GM21360 (cell line): ENCODE measurements at regions not wholly inside any gene's neighbourhood (a gene's known extent, or its start where the extent isn't known, plus 50 kb on each side); places are given as distances from the start of the nearest gene placed in this dataset.

Experiments
- ATAC-seq: cut with Tn5 transposase; IDR thresholded peaks from one replicate; pipeline ENCODE4 v1.9.1; 2021; ENCODE audit warnings: mild to moderate bottlenecking, moderate library complexity; ENCODE audit not compliant: unreplicated experiment

DNA sequence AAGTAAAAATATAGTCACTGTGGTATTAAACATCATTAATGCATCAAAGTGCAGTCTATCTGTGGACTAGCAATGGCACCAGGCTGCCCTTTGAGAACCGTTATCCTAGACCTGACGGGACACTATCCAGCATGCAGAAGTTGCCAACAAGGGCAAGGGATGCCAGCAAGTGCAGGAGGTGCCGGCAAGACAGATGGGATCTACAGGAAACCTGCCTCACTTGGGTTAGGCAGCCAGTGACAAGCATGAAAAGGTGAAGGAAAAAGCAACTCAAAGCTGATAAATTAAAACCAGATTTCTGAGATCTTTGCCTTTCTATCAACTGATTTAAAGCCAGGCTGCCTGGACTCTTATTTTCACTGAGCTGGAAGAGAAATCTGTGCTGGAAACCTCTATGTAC is 315.2 kb upstream of the PDE4D start:
- ATAC-seq: no peak

DNA sequence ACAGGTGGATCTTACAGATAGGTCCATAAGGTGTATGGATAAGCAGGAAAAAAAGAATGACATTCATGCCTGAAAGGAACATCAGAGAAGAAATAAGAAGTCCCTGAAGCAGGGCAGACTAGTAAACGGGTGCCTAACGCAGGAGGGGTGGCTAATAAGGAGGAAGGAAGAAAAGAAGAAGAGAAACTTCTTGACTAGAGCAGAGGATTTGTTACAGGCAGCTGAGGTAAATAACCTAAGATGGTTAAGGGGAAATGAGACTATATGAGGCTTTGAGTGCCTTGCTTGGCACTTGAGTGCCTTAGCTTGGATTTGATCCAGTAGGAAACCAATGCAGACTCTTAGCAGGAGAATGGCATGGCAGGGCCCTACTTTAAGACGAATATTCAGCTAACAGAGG is 313.5 kb upstream of the PDE4D start:
- peak; percentile 97 for ATAC-seq

DNA sequence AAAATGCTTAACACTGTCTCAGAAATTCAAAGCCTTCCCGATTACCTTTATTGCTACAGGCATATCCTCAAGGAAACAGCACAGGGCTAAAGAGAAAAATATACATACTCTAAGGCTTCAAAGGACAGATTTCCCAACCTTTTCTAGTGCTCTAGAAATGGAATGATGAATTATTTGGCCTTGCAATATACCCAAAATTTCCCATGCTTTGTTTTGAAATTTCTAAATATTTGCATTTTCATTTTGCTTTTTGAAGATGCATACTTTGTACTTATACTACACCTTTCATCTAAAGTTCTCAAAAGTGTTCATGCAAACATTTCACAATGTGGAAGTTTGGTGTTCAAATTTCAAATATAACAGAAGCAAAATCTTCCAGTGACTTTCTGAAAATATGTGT is 312.7 kb upstream of the PDE4D start:
- no peak for ATAC-seq

DNA sequence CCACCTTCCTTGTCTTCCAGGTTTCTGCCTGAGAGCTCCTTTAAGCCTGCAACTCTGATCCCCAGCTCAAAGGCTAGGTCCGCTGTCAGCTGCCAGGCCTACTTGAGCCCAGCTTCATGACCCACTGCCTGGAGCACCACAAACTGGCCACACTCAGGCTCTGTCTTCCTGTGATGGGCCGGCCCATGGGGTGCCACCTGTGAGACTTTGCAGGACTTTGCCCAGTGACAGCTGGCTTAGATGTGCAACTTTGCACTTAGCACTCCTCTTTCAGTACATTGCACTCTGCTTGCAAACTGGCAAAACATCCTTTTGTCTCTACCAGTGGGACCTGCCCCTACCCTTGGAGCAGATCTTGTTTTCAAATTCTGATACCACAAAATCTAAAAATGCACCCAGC is 311.5 kb upstream of the PDE4D start:
- ATAC-seq: no peak

DNA sequence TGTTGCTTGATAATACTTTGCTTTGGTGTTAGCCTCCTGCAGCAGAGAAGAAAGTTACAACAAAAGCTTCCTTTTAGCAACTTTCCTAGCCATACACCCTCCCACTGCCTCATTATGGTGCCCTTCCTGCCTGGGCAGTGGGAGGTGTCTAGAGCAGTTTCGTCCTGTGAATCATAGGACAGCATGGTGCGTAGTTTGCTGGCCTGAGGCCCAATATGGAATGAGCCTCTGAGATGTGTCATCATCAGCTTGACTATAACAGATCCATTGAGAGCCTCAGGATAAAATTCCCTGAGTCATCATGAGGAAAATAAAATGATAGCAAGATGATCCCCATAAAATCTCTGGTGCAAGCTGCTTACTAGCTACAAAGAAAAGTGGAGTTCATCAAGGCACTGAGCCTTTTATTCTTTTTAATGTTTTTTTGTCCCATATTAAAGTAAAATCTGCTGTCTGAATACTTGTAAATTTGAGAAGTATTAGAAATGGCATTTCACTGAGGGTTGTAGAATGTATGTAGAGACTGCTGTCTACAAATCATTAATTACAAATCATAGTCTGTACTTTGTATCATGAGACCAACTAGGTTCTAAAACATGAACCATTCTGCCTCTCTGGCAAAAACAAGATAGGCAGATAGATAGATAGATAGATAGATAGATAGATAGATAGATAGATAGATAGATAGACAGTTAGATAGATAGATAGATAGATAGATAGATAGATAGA is 303.0 kb upstream of the PDE4D start:
- ATAC-seq: no peak

DNA sequence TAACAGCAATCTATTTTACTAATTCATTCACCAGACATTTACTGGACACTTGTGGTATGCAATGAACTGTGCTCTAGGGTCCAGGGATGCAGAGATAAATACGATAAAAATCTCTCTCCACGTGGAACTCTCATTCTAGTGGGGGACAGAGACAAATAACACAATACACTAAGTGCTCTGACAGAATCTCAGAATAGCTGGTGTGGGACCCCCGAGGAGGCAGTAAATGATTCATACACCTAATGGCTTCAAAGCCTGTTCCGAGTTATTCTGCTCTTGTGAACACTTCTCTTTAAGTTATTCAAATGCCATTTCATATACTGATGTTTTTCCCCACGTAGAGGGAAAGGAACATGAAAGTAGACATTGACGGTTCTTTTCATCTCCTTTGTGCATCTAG is 302.0 kb upstream of the PDE4D start:
- ATAC-seq: no peak

DNA sequence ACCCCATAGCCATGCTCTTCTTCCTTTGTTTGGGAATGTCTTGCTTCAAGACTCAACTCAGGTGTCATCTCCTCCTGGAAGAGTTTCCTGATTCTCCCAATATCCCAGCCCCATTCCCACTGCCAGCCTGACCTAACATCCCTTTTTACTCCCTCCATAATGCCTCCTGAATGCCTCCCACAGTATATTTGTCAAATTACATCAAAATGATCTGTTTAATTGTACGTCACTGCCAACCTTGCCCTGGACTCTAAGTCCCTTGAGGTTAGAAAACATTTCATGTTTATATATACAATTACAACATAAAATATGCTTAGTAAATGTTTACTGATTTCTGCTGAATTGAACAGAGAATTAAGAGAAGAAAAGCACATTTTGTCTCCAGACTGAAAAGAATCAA is 301.6 kb upstream of the PDE4D start:
- no peak for ATAC-seq

DNA sequence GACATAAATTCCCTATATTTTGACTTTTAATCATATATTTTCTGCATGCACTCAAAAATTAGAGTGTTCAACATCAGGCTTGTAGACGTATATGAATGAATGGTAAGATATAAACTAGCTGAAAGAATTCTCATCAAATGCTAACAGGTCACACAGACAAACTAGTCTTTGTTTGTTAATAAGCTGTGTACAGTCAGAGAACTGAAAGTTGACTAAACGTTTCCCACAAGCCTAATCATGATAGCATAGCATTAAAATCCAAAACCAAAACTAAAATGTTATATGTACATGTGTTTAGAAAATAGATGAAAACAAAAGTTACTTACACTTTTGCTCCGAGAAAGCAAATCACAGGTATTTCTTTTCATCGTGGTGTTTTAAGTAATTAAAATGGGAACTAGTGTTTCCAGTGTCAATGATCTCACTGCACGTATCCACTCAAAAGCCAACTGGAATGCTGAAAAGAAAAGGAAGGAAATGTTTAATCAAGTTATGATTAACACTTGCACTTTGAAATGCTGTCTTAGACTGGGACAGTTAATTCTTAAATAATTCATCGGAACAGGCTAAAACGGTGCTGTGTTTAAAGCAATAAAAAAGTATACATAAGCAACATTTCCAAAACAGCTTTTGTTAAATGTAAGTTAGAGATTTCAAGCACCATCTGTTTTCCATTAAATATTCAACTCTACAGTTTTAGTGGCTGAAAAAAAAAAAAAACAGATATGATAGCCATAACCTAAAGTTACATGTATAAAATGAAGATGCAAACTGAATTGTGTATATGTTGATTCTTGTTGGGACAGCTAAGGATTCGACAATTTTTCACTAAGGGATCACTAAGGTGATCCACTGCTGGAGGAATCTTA is 291.9 kb upstream of the PDE4D start:
- no peak for ATAC-seq

DNA sequence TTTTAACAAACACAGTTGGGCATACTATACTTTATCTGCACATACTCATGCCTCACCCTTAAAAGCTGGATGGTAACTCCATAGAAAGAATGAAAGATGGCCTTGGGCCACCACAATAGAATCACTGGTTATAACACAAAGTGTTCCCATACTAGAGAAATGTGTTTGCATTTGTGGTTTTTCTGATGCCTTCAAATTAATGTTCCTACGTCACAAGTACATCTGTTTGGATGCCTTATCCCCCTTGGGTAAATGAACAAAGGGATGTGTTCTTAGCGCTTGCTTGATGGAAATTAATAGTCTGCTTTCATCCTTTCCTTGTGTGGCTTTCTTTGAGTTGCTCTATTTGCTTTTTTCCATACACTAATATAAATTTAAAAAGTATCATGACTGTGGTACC is 291.1 kb upstream of the PDE4D start:
- ATAC-seq: no peak

DNA sequence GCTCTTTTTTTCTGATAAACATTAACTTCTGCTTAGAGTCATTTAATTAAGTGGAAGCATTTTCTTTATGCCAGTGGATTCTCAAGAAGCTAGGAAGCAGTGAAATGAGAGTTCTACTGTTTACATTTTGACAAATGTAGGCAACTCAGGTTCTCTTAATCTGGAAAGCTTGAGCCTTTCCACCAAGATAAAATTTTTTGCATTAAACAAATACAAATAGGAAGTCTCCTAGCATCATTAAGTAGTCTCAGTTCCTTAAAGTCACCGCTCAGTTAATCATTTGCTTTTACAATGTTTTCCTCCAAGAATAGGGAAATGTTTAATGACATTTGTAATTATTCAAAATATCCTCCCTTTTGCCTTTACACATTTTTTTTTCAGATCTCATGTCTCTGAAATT is 290.4 kb upstream of the PDE4D start:
- ATAC-seq: no peak

DNA sequence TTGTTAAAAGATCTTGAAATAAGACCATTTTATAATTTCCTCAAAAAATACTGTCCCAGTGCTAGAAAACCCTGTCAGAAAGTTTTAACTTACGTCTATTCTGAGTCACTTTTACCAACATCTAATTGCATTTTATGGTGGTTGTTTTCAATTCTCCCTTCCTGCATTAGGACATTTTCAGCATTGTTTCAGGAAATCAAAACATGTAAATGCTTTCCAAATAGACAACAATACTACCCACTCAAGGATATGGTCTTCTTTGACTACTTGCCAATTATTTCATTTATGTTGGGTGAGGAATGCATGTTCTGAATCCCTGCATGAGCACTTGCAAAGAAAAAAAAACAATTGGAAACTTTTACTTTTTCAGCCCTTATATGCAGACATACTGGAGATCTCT is 284.6 kb upstream of the PDE4D start:
- ATAC-seq: no peak

DNA sequence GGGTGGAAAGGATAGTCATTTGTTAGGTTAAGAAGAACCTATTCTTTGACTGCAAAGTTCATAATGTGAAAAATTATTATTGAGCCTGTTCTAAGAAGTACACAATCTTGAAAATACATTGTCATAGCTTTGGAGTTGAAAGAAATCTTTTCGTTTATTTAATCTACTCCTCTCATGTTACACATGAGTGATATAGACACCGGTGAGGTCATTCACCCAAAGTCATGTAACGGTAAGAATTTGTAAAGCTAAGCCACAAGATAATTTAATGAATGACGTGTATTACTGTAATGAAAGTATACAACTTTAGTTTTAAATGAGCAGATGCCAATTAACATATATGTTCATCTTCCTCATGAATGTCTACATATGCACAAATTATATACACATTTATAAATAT is 284.1 kb upstream of the PDE4D start:
- ATAC-seq: no peak

DNA sequence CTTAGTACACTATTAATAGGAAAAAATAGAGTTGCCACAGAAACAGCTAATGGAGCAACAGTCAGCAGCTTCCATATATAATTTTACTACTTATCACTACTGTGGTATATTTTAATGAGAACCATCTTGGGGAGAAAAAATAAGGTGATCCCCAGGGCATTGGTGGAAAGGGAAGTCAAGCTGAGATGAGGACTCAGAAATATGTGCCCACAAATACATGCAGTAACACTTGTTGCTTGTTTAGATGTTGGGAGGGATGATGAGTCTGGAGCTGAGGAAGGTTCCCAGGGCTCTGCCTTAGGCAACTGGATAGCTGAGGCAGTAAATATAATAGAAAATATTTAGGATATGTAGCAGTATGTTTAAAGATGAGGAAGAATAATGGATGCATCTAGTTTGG is 280.1 kb upstream of the PDE4D start:
- no peak for ATAC-seq

DNA sequence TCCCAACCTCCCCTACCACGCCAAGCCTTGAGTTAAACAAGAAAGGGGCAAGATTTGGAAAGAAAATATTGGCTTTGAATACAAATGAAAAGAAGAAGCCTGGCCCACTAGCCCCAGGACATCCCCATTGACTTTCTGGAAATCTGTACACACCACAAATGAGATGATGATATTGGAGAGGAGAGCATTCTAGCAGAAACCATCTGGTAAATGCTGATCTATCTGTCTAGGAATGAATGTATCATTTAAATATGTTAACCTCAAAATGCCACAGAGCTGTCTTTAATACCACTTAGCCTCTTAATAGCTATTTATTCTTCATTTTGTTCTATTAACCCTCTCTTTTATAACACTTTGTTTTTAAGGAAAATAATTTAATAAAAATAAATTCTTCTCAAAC is 270.2 kb upstream of the PDE4D start:
- no peak for ATAC-seq

DNA sequence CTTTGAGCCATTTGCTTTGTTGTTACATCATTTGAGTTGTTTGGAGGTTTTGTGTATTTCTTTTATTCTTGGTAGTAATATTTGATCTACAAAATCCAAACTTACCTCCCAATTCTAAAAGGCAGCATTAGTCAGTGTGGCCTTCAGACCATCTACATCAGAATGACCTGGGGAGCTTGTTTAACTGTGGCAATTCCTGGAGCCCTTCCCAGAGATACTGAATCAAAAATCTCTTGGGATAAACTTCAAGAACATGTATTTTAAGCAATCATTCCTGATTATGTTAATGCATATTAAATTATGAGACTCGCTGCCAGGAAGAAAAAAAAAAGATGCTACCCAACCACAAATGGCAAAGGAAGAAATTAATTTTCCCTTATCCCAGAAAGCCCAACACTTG is 268.9 kb upstream of the PDE4D start:
- no peak for ATAC-seq

DNA sequence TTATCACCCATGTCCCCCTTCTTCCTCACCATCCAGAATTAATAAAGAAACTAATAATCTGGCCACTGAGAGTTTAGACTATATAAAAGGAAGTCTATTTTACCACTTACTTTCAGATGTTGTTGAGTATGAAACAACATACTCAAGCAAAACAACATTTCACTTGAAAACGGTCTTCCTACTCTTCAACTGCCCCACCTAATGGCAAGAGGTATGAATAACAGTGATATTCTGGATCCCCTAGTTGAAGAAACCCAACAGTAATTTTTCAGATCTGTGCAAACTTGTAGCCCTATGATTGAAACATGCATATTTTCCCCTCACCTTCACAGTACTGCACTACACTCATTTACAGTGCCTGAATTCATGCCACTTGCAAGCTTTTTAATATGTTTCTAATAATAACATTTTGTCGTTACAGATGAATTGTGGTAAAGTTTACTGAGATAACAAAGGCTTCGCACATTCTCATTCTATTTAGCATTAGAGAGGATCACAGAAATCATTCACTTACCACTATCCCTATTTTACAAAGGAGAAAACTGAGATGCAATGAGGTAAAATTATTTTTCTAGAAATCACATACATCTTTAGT is 267.9 kb upstream of the PDE4D start:
- peak; percentile 77 for ATAC-seq

DNA sequence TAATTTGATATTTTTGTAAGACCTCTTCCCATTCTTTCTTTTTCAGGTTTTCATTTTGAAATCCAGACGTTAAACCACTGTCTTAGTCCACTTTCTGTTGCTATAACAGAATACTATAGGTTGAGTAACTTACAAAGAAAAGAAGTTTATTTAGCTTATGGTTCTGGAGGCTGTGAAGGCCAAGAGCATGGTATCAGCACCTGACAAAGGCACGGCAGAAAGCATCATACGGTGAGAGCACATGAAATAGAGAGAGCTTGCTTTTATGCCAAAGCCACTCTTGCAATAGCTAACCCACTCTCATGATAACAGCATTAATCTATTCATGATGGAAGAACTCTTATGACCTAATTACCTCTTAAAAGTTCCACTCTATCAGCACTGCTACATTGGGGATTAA is 255.6 kb upstream of the PDE4D start:
- ATAC-seq: no peak

DNA sequence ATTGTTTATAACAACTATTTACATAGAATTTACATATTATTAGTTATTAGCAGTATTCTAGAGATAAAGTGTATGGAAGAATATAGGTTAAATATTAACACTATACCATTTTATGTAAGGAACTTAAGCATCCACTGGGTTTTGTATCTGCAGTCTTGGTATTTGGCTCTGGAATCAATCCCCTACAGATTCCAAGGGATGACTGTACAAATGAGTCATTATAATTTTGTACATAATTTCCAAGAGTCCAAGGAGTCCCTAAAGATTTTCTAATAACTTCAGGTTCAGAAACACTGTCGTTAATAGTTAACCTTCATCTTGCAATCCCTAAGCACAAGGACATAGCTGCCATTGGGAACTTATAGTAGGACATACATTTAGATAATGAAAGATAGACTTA is 254.8 kb upstream of the PDE4D start:
- no peak for ATAC-seq

DNA sequence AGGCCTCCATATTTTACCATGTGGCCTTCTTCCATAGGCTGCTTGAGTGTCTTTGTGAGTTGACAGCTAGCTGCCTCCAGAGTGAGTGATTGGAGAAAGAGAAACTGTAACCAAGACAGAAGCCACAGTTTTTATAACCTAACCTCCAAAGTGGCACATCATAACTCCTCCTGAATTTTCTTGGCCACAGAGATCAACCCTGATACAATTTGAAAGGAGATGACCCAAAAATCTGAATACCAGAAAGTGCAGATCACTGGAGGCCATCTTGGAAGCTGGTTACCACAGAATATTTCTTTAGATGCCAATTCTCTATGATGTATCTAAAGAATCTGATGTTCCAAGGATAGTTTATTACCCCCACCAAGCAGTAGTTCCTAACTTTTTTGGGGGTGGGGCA is 254.3 kb upstream of the PDE4D start:
- no peak for ATAC-seq

DNA sequence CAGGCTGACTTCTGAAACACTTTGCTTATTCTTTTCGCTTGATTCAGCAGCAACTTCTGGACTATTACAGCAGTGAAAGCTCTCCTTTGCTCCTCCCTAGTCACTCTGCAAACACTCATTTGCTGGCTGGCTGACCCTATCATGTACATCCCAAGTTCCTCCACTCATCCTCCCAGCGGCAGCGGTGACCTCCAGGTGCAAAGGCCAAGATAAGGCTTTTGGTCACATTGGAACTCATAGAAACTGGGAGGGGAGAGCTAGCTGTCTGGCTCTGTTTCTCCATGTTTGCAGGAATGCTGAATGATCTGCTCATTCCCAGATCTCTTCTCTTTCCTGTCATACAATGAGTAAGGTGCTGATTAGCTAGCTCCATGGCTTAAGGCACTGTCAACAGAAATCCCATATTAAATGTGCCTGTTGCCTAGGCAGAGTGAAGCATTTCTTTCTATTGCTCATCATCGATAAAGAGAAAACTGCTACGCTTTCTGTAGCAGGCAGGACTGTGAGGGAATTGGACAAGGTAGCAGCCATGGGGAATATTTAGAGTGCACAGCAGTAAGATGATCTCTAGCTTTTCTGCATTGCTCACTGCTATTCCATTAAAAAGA is 250.5 kb upstream of the PDE4D start:
- no peak for ATAC-seq

DNA sequence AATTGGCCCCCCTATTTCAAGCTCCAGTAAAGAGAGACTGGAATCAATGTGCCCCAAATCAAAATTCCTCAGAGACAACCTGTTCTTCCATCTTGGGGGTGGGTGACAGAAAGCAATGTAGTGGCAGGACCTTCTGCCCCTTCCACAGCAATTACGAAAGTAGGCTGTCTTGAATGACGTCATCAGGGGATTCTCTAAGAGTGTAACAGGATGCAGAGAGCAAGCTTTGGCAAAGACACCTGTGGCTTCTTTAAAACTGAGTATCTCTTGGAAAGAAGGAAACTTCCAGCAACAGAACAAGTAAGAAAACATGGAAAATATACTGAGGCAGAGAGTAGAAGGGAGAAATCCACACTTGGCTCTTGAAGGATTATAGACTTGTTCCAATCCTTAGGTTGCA is 247.6 kb upstream of the PDE4D start:
- ATAC-seq: no peak

DNA sequence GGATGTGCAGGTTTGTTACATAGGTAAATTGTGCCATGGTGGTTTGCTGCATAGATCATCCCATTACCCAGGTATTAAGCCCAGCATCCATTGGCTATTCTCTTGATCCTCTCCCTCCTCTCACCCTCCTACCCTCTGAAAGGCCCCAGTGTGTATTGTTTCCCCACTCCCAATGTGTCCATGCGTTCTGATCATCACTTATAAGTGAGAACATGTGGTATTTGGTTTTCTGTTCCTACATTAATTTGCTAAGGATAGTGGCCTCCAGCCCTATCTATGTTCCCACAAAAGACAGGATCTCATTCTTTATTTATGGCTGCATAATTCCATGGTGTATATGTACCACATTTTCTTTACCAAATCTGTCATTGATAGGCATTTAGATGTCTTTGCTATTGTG is 243.3 kb upstream of the PDE4D start:
- no peak for ATAC-seq
